ENCODE measurements at regions not wholly inside any gene's neighbourhood (a gene's known extent, or its start where the extent isn't known, plus 50 kb on each side); places are given as distances from the start of the nearest gene placed in this dataset.
A peak's percentile ranks its signal among the peaks of the same experiment; 100 is the strongest.

GRCh38 chrX:113929004-113929403 is 654.9 kb upstream of the HTR2C start (continued):
- no peak for TF ChIP-seq USF2 (IDR thresholded peaks at IDR 0.05; ENCODE audit: low read length)
- no peak for TF ChIP-seq HDAC6 (IDR thresholded peaks at IDR 0.05; ENCODE audit: low read depth, low read length)
- no peak for TF ChIP-seq TAF1 (IDR thresholded peaks at IDR 0.05; ENCODE audit: low read depth, low read length)
- no peak; the same call in 1 of the 2 replicates for TF ChIP-seq JUN (IDR thresholded peaks at IDR 0.05; ENCODE audit: low read depth, low read length)
- no peak for TF ChIP-seq BRCA1 (IDR thresholded peaks at IDR 0.05; ENCODE audit: low read depth, low read length)
- no peak for TF ChIP-seq ZNF274 (IDR thresholded peaks at IDR 0.05; ENCODE audit: borderline replicate concordance, extremely low read depth, low read length)
- peak; percentile 97 for TF ChIP-seq TEAD4 (IDR thresholded peaks at IDR 0.05; ENCODE audit: low read depth, low read length)
- TF ChIP-seq CHD2 (IDR thresholded peaks at IDR 0.05; ENCODE audit: low read length) = no peak; the same call in 1 of the 2 replicates
- no peak for TF ChIP-seq PHF8 (conservative IDR thresholded peaks at IDR 0.05; ENCODE audit: low read depth, low read length)
- TF ChIP-seq SUZ12 (IDR thresholded peaks at IDR 0.05; ENCODE audit: low read length) = no peak
